Stomach (tissue), 4 donors: ENCODE measurements at regions not wholly inside any gene's neighbourhood (a gene's known extent, or its start where the extent isn't known, plus 50 kb on each side); places are given as distances from the start of the nearest gene placed in this dataset.

ENCODE experiments used
- CTCF ChIP-seq, 7 experiments: fragments of 450-650 bp in 4 of 7; fragments of 200-600 bp in 3 of 7; sonication (generic) in 3 of 7; IDR thresholded peaks; one replicate each; pipeline ENCODE4 v1.5.1; 2016 to 2019; ENCODE audit warnings: antibody characterized with exemption in 7 of 7, control low read depth in 2 of 7, mild to moderate bottlenecking in 1 of 7
- EP300 ChIP-seq: sonication (generic); formaldehyde crosslinking; IDR thresholded peaks from one replicate; pipeline ENCODE4 v1.6.1; 2017; ENCODE audit warnings: antibody characterized with exemption

- TF ChIP-seq CTCF (IDR thresholded peaks at IDR 0.05): no peak
- TF ChIP-seq EP300: no peak
These were observed 81.7 kb upstream of the GPM6B start for GRCh38 chrX:13898603-13899002.
